Left renal pelvis (tissue), 4 donors: ENCODE measurements at regions not wholly inside any gene's neighbourhood (a gene's known extent, or its start where the extent isn't known, plus 50 kb on each side); places are given as distances from the start of the nearest gene placed in this dataset.
"Not testable (repeated sequence)": the region's sequence is repeated elsewhere in the genome, so short reads cannot be mapped to it uniquely, and the experiment has no call there.

ENCODE experiments used
- DNase-seq, 4 donors: peaks; one replicate each; pipeline ENCODE4 v3.0.0-alpha.2; 2013; ENCODE audit warnings: low read depth in 4 of 4, low spot score in 3 of 4

- DNase-seq, result no peak
Measured at GRCh38 chr7:115793958-115794702, 236.4 kb downstream of the TFEC start.

- DNase-seq, result no peak
Measured at GRCh38 chr7:115789901-115790300, 240.7 kb downstream of the TFEC start.

GRCh38 chr7:115789473-115789872 lies 241.1 kb downstream of the TFEC start:
- DNase-seq, result not testable (repeated sequence)

GRCh38 chr7:115782696-115783490 lies 247.7 kb downstream of the TFEC start:
- DNase-seq, result peak; percentile 27 to 58 (median 30)

- DNase-seq, result no peak
Measured at GRCh38 chr7:115779561-115779960, 251.0 kb downstream of the TFEC start.

- no peak for DNase-seq
Measured at GRCh38 chr7:115775981-115776380, 254.6 kb downstream of the TFEC start.

- DNase-seq, result no peak
Measured at GRCh38 chr7:115763347-115763746, 267.2 kb downstream of the TFEC start.

GRCh38 chr7:115758025-115758424 lies 272.5 kb downstream of the TFEC start:
- no peak for DNase-seq

- no peak for DNase-seq
Measured at GRCh38 chr7:115754226-115754625, 276.3 kb downstream of the TFEC start.

GRCh38 chr7:115749924-115750323 lies 280.6 kb downstream of the TFEC start:
- DNase-seq, result no peak

- no peak for DNase-seq
Measured at GRCh38 chr7:115748123-115748738, 282.3 kb downstream of the TFEC start.

- DNase-seq, result no peak
Measured at GRCh38 chr7:115747174-115747573, 283.4 kb downstream of the TFEC start.

GRCh38 chr7:115740043-115740442 lies 290.5 kb downstream of the TFEC start:
- no peak for DNase-seq

- no peak for DNase-seq
Measured at GRCh38 chr7:115734641-115735040, 295.9 kb downstream of the TFEC start.

GRCh38 chr7:115731796-115732471 lies 298.6 kb downstream of the TFEC start:
- DNase-seq, result no peak

- DNase-seq, result no peak
Measured at GRCh38 chr7:115728518-115728917, 302.0 kb downstream of the TFEC start.

- DNase-seq, result no peak
Measured at GRCh38 chr7:115724400-115725056, 306.0 kb downstream of the TFEC start.

- no peak for DNase-seq
Measured at GRCh38 chr7:115722302-115722977, 308.1 kb downstream of the TFEC start.

GRCh38 chr7:115721293-115722217 lies 309.0 kb downstream of the TFEC start:
- no peak for DNase-seq
